H1 (cell line): ENCODE measurements at regions not wholly inside any gene's neighbourhood (a gene's known extent, or its start where the extent isn't known, plus 50 kb on each side); places are given as distances from the start of the nearest gene placed in this dataset.

ENCODE experiments used
- CTCF ChIA-PET: fragments of 300-600 bp; sonication (Branson Sonifier 250); formaldehyde crosslinking; loops from one replicate; lab custom pipeline; 2021; ENCODE audit not compliant: partially characterized antibody; lab: Charles Lee
- POLR2A ChIA-PET: fragments of 300-600 bp; sonication (Branson Sonifier 250); formaldehyde crosslinking; loops from one replicate; lab custom pipeline; 2021; ENCODE audit warnings: inconsistent platforms; ENCODE audit not compliant: partially characterized antibody; lab: Charles Lee
- DNase-seq, 2 experiments: peaks; one replicate each; pipeline versions ENCODE4 v3.0.0 to v3.0.0-alpha.2; 2010 to 2022; ENCODE audit warnings: low spot score in 2 of 2, low read depth in 1 of 2, mixed read lengths in 1 of 2
- FAIRE-seq: peaks from 2 replicates; lab custom pipeline; 2011; peaks lifted over from hg19 to GRCh38; lab: Jason Lieb, UNC
- H2AFZ ChIP-seq: 2 replicates; pipeline ENCODE4 v1.8.1; 2012; ENCODE audit warnings: low read length, inconsistent platforms
- H2AK5ac ChIP-seq: 2 replicates; pipeline ENCODE4 v1.6.1; 2013; ENCODE audit warnings: low read depth, low read length
- H2BK120ac ChIP-seq: replicated peaks from 2 replicates; pipeline ENCODE3; 2013; ENCODE audit warnings: low read depth, low read length, inconsistent platforms
- H2BK12ac ChIP-seq: 2 replicates; pipeline ENCODE4 v1.6.1; 2013; ENCODE audit warnings: low read depth, low read length
- H2BK15ac ChIP-seq: 2 replicates; pipeline ENCODE4 v1.6.1; 2013; ENCODE audit warnings: low read length
- H2BK20ac ChIP-seq: 2 replicates; pipeline ENCODE4 v1.6.1; 2013; ENCODE audit warnings: low read length
- H2BK5ac ChIP-seq: 2 replicates; pipeline ENCODE4 v1.6.1; 2013; ENCODE audit warnings: low read depth, low read length
- H3K14ac ChIP-seq: 2 replicates; pipeline ENCODE4 v1.6.1; 2013; ENCODE audit warnings: inconsistent platforms; ENCODE audit not compliant: insufficient read length
- H3K18ac ChIP-seq: 2 replicates; pipeline ENCODE4 v1.6.1; 2013; ENCODE audit warnings: low read length; ENCODE audit errors: extremely low read depth
- H3K23ac ChIP-seq: 2 replicates; pipeline ENCODE4 v1.6.1; 2013; ENCODE audit warnings: inconsistent platforms; ENCODE audit not compliant: insufficient read length
- H3K23me2 ChIP-seq: 2 replicates; pipeline ENCODE4 v1.6.1; 2013; ENCODE audit warnings: low read depth, low read length
- H3K27ac ChIP-seq: 2 replicates; pipeline ENCODE4 v1.6.1; 2011; ENCODE audit warnings: low read depth, low read length, inconsistent platforms
- H3K27me3 ChIP-seq, 4 experiments: replicated peaks in 1 of 4; 1 replicate in 1 of 4; 2 replicates in 3 of 4; pipeline versions ENCODE4 v1.6.1 to v1.8.1; 2011 to 2013; ENCODE audit warnings: low read length in 3 of 4, mild to moderate bottlenecking in 3 of 4, inconsistent platforms in 2 of 4, mixed read lengths in 2 of 4, moderate library complexity in 1 of 4; ENCODE audit not compliant: control insufficient read depth in 3 of 4, insufficient read depth in 3 of 4; ENCODE audit errors: extremely low read depth in 1 of 4
- H3K36me3 ChIP-seq, 4 experiments: 2 replicates each; pipeline versions ENCODE4 v1.6.1 to v1.8.1; 2011 to 2013; ENCODE audit warnings: mild to moderate bottlenecking in 4 of 4, low read length in 3 of 4, moderate library complexity in 2 of 4, control low read depth in 1 of 4, inconsistent platforms in 1 of 4; ENCODE audit not compliant: insufficient read depth in 4 of 4, control insufficient read depth in 2 of 4
- H3K4ac ChIP-seq: replicated peaks from 2 replicates; pipeline ENCODE3; 2013; ENCODE audit warnings: low read length, low read depth, mixed read lengths, inconsistent platforms; ENCODE audit not compliant: insufficient read length
- H3K4me1 ChIP-seq, 4 experiments: replicated peaks in 1 of 4; 1 replicate in 1 of 4; 2 replicates in 3 of 4; pipeline versions ENCODE4 v1.6.1 to v1.8.1; 2011 to 2013; ENCODE audit warnings: low read length in 3 of 4, inconsistent platforms in 2 of 4, mixed read lengths in 1 of 4; ENCODE audit not compliant: insufficient read depth in 4 of 4, control insufficient read depth in 3 of 4
- H3K4me2 ChIP-seq, 2 experiments: 2 replicates each; pipeline versions ENCODE4 v1.6.1 to v1.8.1; 2011 to 2013; ENCODE audit warnings: low read depth in 2 of 2, low read length in 2 of 2, control low read depth in 1 of 2, inconsistent platforms in 1 of 2, mild to moderate bottlenecking in 1 of 2; ENCODE audit not compliant: insufficient read depth in 1 of 2
- H3K4me3 ChIP-seq, 4 experiments: fragments of 200-600, 300-600 bp in 1 of 4; sonication (generic), shearing (Covaris generic), sonication (Bioruptor Twin) in 1 of 4; 2 replicates each; pipeline versions ENCODE4 v1.5.1 to v1.8.1; 2011 to 2016; ENCODE audit warnings: low read length in 4 of 4, low read depth in 3 of 4, control low read depth in 2 of 4, inconsistent platforms in 2 of 4, mild to moderate bottlenecking in 2 of 4, mixed read lengths in 1 of 4, moderate library complexity in 1 of 4; ENCODE audit not compliant: insufficient read depth in 2 of 4; ENCODE audit errors: extremely low read depth in 1 of 4
- H3K56ac ChIP-seq: replicated peaks from 2 replicates; pipeline ENCODE3; 2013; ENCODE audit warnings: low read depth, mild to moderate bottlenecking, mixed read lengths, low read length, inconsistent platforms; ENCODE audit not compliant: insufficient read length
- H3K79me1 ChIP-seq: 2 replicates; pipeline ENCODE4 v1.6.1; 2013; ENCODE audit warnings: low read depth, low read length, control low read depth
- H3K79me2 ChIP-seq, 2 experiments: 2 replicates each; pipeline versions ENCODE4 v1.6.1 to v1.8.1; 2012 to 2013; ENCODE audit warnings: low read length in 2 of 2, mild to moderate bottlenecking in 2 of 2, inconsistent platforms in 1 of 2; ENCODE audit not compliant: insufficient read depth in 2 of 2, control insufficient read depth in 1 of 2
- H3K9ac ChIP-seq, 4 experiments: replicated peaks in 1 of 4; 1 replicate in 1 of 4; 2 replicates in 3 of 4; pipeline versions ENCODE4 v1.6.1 to v1.8.1; 2011 to 2013; ENCODE audit warnings: low read depth in 3 of 4, low read length in 3 of 4, control low read depth in 2 of 4, mild to moderate bottlenecking in 2 of 4, moderate library complexity in 2 of 4, inconsistent platforms in 1 of 4; ENCODE audit errors: extremely low read depth in 1 of 4
- H3K9me3 ChIP-seq, 2 experiments: 2 replicates each; pipeline versions ENCODE4 v1.6.1 to v1.8.1; 2012 to 2013; ENCODE audit warnings: mild to moderate bottlenecking in 2 of 2, moderate library complexity in 2 of 2, control low read depth in 1 of 2, inconsistent platforms in 1 of 2, low read depth in 1 of 2, low read length in 1 of 2, mixed read lengths in 1 of 2; ENCODE audit not compliant: insufficient read depth in 2 of 2
- H4K20me1 ChIP-seq, 2 experiments: replicated peaks in 1 of 2; 2 replicates each; pipeline versions ENCODE3 to v1.8.1; 2011 to 2013; ENCODE audit warnings: inconsistent platforms in 2 of 2, low read length in 2 of 2, mild to moderate bottlenecking in 1 of 2; ENCODE audit not compliant: insufficient read depth in 2 of 2, control insufficient read depth in 1 of 2
- H4K5ac ChIP-seq: 2 replicates; pipeline ENCODE4 v1.6.1; 2013; ENCODE audit warnings: low read length, low read depth, mixed read lengths, inconsistent platforms; ENCODE audit not compliant: insufficient read length
- H4K8ac ChIP-seq: 2 replicates; pipeline ENCODE4 v1.8.0; 2013; ENCODE audit warnings: mild to moderate bottlenecking, moderate library complexity, low read length, inconsistent platforms; ENCODE audit not compliant: insufficient read depth; ENCODE audit errors: extremely low read depth
- H4K91ac ChIP-seq: replicated peaks from 2 replicates; pipeline ENCODE3; 2013; ENCODE audit warnings: low read length, mixed read lengths, inconsistent platforms; ENCODE audit not compliant: insufficient read length
- CBX5 ChIP-seq: fragments of 300-800, 300-1000 bp; sonication (generic); IDR thresholded peaks from 2 replicates; pipeline ENCODE4 v1.7.1; 2016; ENCODE audit warnings: antibody characterized with exemption, low read length, low read depth
- EP300 ChIP-seq, 2 experiments: IDR thresholded peaks; 1 replicate in 1 of 2; 2 replicates in 1 of 2; pipeline ENCODE4 v1.6.1; 2011 to 2012; ENCODE audit warnings: low read depth in 2 of 2, low read length in 2 of 2, mild to moderate bottlenecking in 2 of 2, borderline replicate concordance in 1 of 2, inconsistent platforms in 1 of 2, moderate library complexity in 1 of 2
- FOSL1 ChIP-seq: IDR thresholded peaks from 2 replicates; pipeline ENCODE4 v1.6.1; 2011; ENCODE audit warnings: mild to moderate bottlenecking, low read depth, low read length, moderate library complexity; ENCODE audit not compliant: insufficient read depth
- HDAC6 ChIP-seq: IDR thresholded peaks from one replicate; pipeline ENCODE4 v1.7.1; 2012; ENCODE audit warnings: low read depth, mild to moderate bottlenecking, inconsistent platforms, low read length, moderate library complexity
- JUND ChIP-seq: IDR thresholded peaks from 2 replicates; pipeline ENCODE4 v1.6.1; 2011; ENCODE audit warnings: mild to moderate bottlenecking, improper control_type of control experiment, low read length
- KDM5A ChIP-seq: fragments of 200-600 bp; IDR thresholded peaks from 2 replicates; pipeline ENCODE4 v1.7.1; 2012; ENCODE audit warnings: mild to moderate bottlenecking, low read length, inconsistent platforms, mixed read lengths
- RNF2 ChIP-seq: fragments of 200-900, 300-1000 bp; sonication (generic); IDR thresholded peaks from 2 replicates; pipeline ENCODE4 v1.7.1; 2016; ENCODE audit warnings: borderline replicate concordance, low read depth, mild to moderate bottlenecking, antibody characterized with exemption, low read length; ENCODE audit not compliant: poor library complexity, severe bottlenecking; ENCODE audit errors: missing control alignments
- SIN3A ChIP-seq, 2 experiments: IDR thresholded peaks in 1 of 2; conservative IDR thresholded peaks in 1 of 2; 2 replicates each; pipeline ENCODE4 v1.6.1; 2011 to 2012; ENCODE audit warnings: low read length in 2 of 2, improper control_type of control experiment in 1 of 2, low read depth in 1 of 2, mild to moderate bottlenecking in 1 of 2
- SIRT6 ChIP-seq: IDR thresholded peaks from one replicate; pipeline ENCODE4 v1.7.1; 2012; ENCODE audit warnings: low read length, inconsistent platforms
- SP1 ChIP-seq: IDR thresholded peaks from 2 replicates; pipeline ENCODE4 v1.6.1; 2011; ENCODE audit warnings: low read depth, low read length
- SRF ChIP-seq: IDR thresholded peaks from 2 replicates; pipeline ENCODE4 v1.6.1; 2011; ENCODE audit warnings: mild to moderate bottlenecking, low read depth, low read length, moderate library complexity
- SUZ12 ChIP-seq: fragments of 200-600 bp; sonication (generic); IDR thresholded peaks from 2 replicates; pipeline ENCODE4 v1.6.1; 2012; ENCODE audit warnings: mild to moderate bottlenecking, inconsistent platforms, low read length, moderate library complexity, mixed read lengths
- TBP ChIP-seq: IDR thresholded peaks from 2 replicates; pipeline ENCODE4 v1.6.1; 2011; ENCODE audit warnings: low read depth, low read length, improper control_type of control experiment
- WGBS, 2 experiments: shearing (Covaris generic) in 1 of 2; methylation state at CpG; one replicate each; pipeline versions ENCODE4 v1.1.6 to v1.1.7; 2013 to 2015; ENCODE audit warnings: low lambda C conversion rate in 2 of 2, mixed read lengths in 2 of 2, inconsistent platforms in 1 of 2, low coverage in 1 of 2, missing lambda C conversion rate in 1 of 2; ENCODE audit not compliant: insufficient replicate concordance in 2 of 2, insufficient coverage in 1 of 2, insufficient read length in 1 of 2; ENCODE audit errors: extremely low coverage in 1 of 2, missing lambda C conversion rate in 1 of 2; 5-methylcytosine and 5-hydroxymethylcytosine counted together

- H4K5ac ChIP-seq = no peak overlapping the region
- no peaks in the 10 kb centered on the region for H4K20me1 ChIP-seq
- H3K4ac ChIP-seq = no peak overlapping the region
- no peak overlapping the region for H3K18ac ChIP-seq
- no peak overlapping the region for H3K27ac ChIP-seq
- ChIA-PET CTCF (interaction anchor here (1.3 kb wide), 1 partner anchor 81 kb away, joined by 3 read pairs; no protein-coding TSS in a partner anchor), POLR2A (no interaction called here)
- no peak overlapping the region for H3K56ac ChIP-seq
- H2BK15ac ChIP-seq = no peak overlapping the region
- H3K4me1 ChIP-seq = peaks cover 0 to 3% (median 0%) of the 10 kb centered on the region in 4 experiments; a peak in 1 of 7 replicates
- H3K27me3 ChIP-seq = no peaks in the 10 kb centered on the region
- no peaks in the 10 kb centered on the region for H3K9me3 ChIP-seq
- H2AFZ ChIP-seq = no peak overlapping the region
- H3K79me1 ChIP-seq = no peaks in the 10 kb centered on the region
- no peak overlapping the region for H3K4me2 ChIP-seq
- no peak overlapping the region for H2BK120ac ChIP-seq
- no peak overlapping the region for H4K91ac ChIP-seq
- no peak overlapping the region for H2BK5ac ChIP-seq
- H3K9ac ChIP-seq = no peak overlapping the region
- no peaks in the 10 kb centered on the region for H3K79me2 ChIP-seq
- WGBS, 2 experiments = 89% methylated on average over 9 of the region's 9 CpGs; no CpG with 5 or more reads in 1 of the 2 experiments
- DNase-seq = no peak
- no peak overlapping the region for H3K4me3 ChIP-seq
- H2BK20ac ChIP-seq = no peak overlapping the region
- no peak for FAIRE-seq
- H3K36me3 ChIP-seq = no peaks in the 10 kb centered on the region
- no peak overlapping the region for H2AK5ac ChIP-seq
- H3K14ac ChIP-seq = no peak overlapping the region
- no peaks in the 10 kb centered on the region; the same call in 1 of the 2 replicates for H3K23me2 ChIP-seq
- H4K8ac ChIP-seq = no peak overlapping the region
- no peak overlapping the region for H2BK12ac ChIP-seq
- H3K23ac ChIP-seq = no peak overlapping the region
- TF ChIP-seq SRF (no peak), FOSL1 (no peak), RNF2 (no peak), EP300 (IDR thresholded peaks at IDR 0.05; ENCODE audit: borderline replicate concordance in 1 of 2, low read depth in 2 of 2, low read length in 2 of 2) (no peak), SIN3A (conservative IDR thresholded peaks at IDR 0.05 in 1 of 2, IDR thresholded peaks at IDR 0.05 in 1 of 2; ENCODE audit: low read depth in 1 of 2, low read length in 2 of 2) (no peak), TBP (no peak), SIRT6 (no peak), SUZ12 (no peak), KDM5A (no peak), SP1 (no peak), JUND (no peak), CBX5 (no peak), HDAC6 (no peak)
Observed at GRCh38 chr6:156647140-156647784, 129.9 kb upstream of the ARID1B start.
